ENCODE measurements at regions not wholly inside any gene's neighbourhood (a gene's known extent, or its start where the extent isn't known, plus 50 kb on each side); places are given as distances from the start of the nearest gene placed in this dataset.
"Not testable (repeated sequence)": the region's sequence is repeated elsewhere in the genome, so short reads cannot be mapped to it uniquely, and the experiment has no call there.

- not testable (repeated sequence) for TF ChIP-seq CTCF, POLR2A (IDR thresholded peaks at IDR 0.05)
Observed at GRCh38 chr10:27326748-27327147, 86.2 kb upstream of the ACBD5 start.
